T-helper 22 cell (primary cell): ENCODE measurements at regions not wholly inside any gene's neighbourhood (a gene's known extent, or its start where the extent isn't known, plus 50 kb on each side); places are given as distances from the start of the nearest gene placed in this dataset.
"Not testable (repeated sequence)": the region's sequence is repeated elsewhere in the genome, so short reads cannot be mapped to it uniquely, and the experiment has no call there.

Experiments used
- DNase-seq: peaks from one replicate; pipeline ENCODE4 v3.0.0-alpha.2; 2020; ENCODE audit warnings: low read depth

- no peak for DNase-seq
These were observed 202.0 kb upstream of the ZNF184 start for GRCh38 chr6:27674882-27675281.

- DNase-seq: no peak
These were observed 199.4 kb upstream of the ZNF184 start for GRCh38 chr6:27672113-27672799.

DNA sequence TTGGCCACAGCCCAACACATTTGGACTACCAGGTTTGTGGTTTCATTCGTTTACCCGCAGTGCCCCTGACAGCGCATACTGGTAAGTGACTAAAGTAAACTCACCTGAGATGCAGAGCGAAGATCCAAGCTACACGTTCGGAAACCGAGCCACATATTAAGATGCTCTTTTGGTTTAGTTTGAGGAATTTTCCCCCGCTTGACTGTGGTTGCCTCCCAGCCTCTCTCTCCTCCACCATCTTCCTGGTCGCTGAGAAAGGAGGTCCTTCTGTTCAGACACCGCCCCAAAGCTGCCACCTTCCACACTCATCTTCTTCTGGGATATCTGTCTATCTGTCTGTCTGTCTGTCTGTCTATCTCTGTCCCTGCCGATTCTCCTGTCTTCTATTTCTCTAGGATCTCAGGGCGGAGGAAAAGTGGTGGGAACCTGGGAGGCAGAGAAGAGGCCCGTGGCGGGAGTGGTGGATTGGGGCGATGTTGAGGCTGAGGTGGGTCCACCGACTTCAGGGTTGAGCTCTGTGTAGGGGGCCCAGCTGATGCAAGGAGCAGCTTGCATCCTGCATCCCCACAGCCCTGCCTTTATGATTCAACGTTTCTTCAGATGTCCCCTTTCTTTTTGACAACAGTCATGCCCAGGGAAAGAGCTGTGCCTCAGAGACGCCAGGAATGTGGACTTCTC is 196.9 kb upstream of the ZNF184 start:
- DNase-seq: no peak

DNA sequence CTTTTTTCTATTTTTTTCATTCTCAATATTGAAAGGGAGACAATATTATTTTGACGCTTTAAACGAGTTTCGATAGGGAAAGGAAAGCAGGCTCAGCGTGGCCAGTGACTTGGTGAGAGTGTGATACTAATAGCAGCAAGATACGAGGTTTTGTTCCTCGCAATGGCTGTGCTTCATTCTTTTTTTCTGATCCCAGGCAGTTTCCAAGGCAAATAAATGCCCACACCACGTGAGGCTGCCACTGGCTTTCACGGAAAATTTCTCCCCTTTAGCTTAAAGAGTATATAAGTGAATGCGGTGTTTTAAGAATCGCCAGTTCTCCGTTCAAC is 196.4 kb upstream of the ZNF184 start:
- no peak for DNase-seq

DNA sequence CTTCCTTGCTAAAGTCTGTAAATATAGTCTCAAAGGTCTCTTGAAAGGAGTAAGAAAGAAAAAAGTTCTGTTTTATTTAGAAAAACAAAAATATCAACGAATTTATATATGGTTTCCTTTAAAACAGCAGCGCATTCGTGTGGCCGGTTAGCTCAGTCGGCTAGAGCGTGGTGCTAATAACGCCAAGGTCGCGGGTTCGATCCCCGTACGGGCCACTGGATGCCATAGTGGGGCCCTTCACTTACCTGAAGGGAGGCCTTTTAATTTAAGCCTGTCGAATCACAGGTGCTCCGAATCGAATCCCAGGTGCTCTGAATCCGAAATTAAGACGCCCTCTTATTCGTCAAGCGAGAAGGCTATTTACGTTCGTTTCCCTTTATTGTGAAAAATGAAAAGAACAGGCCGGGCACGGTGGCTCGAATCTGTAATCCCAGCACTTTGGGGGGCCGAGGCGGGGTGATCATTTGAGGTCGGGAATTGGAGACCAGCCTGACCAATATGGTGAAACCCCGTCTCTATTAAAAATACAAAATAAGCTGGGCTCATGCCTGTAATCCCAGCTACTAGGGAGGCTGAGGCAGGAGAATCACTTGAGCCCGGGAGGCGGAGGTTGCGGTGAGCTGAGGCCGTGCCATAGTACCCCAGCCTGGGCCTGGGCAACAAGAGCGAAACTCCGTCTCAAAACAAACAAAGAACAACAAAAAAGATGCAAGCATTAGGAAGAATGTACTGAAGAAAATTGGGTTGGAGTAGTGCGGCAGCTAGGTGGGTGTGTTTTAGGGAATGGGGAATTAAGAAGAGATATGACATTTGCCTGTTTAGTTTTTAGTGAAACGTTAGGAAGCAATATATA is 195.8 kb upstream of the ZNF184 start:
- DNase-seq: no peak

GRCh38 chr6:27667657-27668441 is 194.9 kb upstream of the ZNF184 start:
- no peak for DNase-seq

GRCh38 chr6:27667016-27667656 is 194.2 kb upstream of the ZNF184 start:
- no peak for DNase-seq

- no peak for DNase-seq
These were observed 189.9 kb upstream of the ZNF184 start for GRCh38 chr6:27662769-27663168.

GRCh38 chr6:27662212-27662611 is 189.3 kb upstream of the ZNF184 start:
- not testable (repeated sequence) for DNase-seq

DNA sequence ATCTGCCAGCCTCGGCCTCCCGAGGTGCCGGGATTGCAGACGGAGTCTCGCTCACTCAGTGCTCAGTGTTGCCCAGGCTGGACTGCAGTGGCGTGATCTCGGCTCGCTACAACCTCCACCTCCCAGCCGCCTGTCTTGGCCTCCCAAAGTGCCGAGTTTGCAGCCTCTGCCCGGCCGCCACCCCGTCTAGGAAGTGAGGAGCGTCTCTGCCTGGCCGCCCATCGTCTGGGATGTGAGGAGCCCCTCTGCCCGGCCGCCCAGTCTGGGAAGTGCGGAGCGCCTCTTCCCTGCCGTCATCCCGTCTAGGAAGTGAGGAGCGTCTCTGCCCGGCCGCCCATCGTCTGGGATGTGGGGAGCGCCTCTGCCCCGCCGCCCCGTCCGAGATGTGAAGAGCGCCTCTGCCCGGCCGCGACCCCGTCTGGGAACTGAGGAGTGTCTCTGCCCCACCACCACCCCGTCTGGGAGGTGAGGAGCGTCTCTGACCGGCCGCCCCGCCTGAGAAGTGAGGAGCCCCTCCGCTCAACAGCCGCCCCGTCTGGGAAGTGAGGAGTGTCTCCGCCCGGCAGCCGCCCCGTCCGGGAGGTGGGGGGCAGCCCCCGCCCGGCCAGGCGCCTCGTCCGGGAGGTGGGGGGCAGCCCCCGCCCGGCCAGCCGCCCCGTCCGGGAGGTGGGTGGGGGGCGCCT is 180.4 kb upstream of the ZNF184 start:
- DNase-seq: not testable (repeated sequence)

DNA sequence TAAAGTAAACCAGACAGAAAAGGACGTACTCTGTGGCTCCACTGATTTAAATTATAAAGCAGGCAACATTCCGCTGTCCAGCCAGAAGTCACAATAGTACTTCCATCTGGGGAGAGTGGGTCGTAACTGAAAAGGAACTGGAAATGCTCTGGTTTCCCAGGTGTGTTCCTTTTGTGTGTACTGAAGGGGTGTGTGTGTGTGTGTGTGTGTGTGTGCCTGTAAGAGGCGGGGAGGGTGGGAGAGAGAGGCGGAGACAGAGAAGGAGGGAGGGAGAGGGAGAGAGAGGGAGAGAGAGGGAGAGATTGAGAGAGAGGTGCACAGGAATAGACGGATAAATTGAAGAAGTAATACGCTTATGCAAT is 178.4 kb upstream of the ZNF184 start:
- DNase-seq: no peak

GRCh38 chr6:27650620-27651370 is 177.9 kb upstream of the ZNF184 start:
- DNase-seq: no peak

GRCh38 chr6:27644528-27644927 is 171.6 kb upstream of the ZNF184 start:
- DNase-seq: no peak

DNA sequence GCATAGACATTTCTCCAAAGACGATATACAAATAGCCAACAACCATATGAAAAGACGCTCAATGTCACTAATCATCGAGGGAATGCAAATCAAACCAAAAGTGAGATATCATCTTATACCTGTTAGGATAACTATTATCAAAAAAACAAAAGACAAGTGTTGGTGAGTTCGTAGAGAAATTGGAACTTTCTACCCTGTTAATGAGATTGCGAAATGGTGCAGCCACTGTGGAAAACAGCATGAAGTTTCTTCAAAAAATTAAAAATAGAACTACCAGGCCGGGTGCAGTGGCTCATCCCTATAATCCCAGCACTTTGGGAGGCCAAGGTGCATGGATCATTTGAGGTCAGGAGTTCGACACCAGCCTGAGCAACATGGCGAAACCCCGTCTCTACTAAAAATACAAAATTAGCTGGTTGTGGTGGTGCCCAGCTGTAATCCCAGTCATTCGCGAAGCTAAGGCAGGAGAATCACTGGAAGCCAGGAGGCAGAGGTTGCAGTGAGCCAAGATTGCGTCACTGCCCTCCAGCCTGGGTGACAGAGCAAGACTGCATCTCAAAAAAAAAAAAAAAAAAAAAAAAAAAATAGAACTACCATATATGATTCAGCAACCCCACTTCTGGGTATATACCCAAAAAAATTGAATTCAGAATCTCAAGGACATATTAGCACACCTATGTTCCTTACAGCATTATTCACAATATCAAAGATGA is 170.0 kb upstream of the ZNF184 start:
- DNase-seq: no peak

- DNase-seq: not testable (repeated sequence)
These were observed 163.0 kb upstream of the ZNF184 start for GRCh38 chr6:27635886-27636285.

- DNase-seq: not testable (repeated sequence)
These were observed 160.3 kb upstream of the ZNF184 start for GRCh38 chr6:27633221-27633688.

- no peak for DNase-seq
These were observed 158.7 kb upstream of the ZNF184 start for GRCh38 chr6:27631609-27631916.

DNA sequence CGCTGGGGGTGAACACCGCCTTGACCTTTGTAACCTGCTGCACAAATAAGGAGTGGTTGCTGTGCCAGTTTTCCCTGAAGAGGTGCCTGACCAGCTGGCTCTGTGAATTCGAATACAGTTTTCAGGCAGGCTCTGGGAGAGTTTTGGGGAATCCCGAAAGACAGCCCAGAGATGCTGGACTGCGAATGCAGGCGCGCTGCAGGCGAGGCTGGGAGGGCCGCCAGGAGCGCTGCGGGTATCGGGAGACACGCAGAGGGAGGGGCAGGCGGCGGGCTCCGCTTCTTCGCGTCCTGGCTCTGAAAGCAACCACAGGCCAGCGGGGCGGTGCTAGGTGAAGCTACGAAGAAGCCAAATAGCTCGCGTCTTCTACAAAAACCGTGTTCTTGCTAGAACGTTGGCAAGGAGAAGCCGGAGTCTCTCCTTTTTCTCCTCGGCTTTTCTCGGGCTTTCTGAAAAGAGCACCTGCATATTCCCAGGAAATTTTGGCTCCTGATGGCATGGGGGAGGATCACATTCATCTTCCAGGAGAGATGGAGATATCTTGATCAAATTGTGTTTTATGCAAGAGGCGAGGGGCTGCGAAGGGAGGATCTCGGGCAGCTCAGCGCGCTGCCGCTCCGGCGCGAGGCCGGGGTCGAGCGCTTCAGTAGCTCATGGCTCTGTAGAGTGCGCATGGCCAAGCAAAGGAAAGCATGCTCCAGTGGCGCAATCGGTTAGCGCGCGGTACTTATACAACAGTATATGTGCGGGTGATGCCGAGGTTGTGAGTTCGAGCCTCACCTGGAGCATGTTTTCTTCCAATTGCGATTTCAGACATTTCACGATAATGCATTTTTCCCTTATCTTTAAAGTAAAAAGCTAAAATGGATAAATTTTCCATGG is 158.1 kb upstream of the ZNF184 start:
- no peak for DNase-seq
